ENCODE measurements at regions not wholly inside any gene's neighbourhood (a gene's known extent, or its start where the extent isn't known, plus 50 kb on each side); places are given as distances from the start of the nearest gene placed in this dataset.

DNA sequence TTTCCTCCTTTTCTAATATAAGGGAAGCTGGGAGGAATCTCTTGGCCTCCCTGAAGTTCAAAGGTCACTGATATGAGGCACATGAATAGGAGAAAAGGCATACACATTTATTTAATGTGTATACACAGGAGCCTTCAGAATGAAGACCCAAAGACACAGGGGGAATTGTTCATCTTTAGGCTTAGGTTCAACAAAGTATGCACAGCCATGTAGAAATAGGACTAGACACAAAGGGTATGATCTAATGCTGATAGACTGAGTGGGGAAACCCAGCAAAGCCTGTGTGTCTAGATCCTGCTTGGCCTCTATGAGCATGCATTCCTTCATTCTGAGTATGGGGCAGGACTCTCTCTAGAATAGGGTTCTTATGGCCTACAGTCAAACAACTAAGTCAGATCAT, 177.1 kb upstream of the RFC3 start:
- H3K79me2 ChIP-seq (ENCODE audit: insufficient read depth, low read length), result no peaks in the 10 kb centered on the region
- no peaks in the 10 kb centered on the region for H3K23me2 ChIP-seq (ENCODE audit: insufficient read length, low read depth, low read length, poor library complexity, severe bottlenecking)
- no peak overlapping the region for H2AK5ac ChIP-seq (ENCODE audit: insufficient read length, low read length)
- H3K14ac ChIP-seq (ENCODE audit: insufficient read depth, low read length), result no peak overlapping the region
- no peaks in the 10 kb centered on the region for H3K79me1 ChIP-seq (ENCODE audit: insufficient read depth, low read depth, low read length, poor library complexity, severe bottlenecking)
- no peak overlapping the region for H2BK20ac ChIP-seq (ENCODE audit: low read depth, low read length, poor library complexity, severe bottlenecking)
- H3K27me3 ChIP-seq (ENCODE audit: insufficient read depth, low read length), result no peaks in the 10 kb centered on the region
- H3K27ac ChIP-seq (ENCODE audit: insufficient read length, low read depth, low read length), result no peak overlapping the region
- H4K91ac ChIP-seq (ENCODE audit: insufficient read length, low read depth, low read length), result no peak overlapping the region
- no peak overlapping the region for H2AFZ ChIP-seq (ENCODE audit: low read length)
- no peaks in the 10 kb centered on the region for H3K9me3 ChIP-seq (ENCODE audit: control insufficient read depth, low read depth, low read length)
- no peak overlapping the region for H2BK5ac ChIP-seq (ENCODE audit: insufficient read length, low read length)
- Mint-ChIP-seq H3K27me3 (ENCODE audit: low read depth) (no peaks in the 10 kb centered on the region; the same call in none of the 2 replicates), H3K4me1 (peaks cover 49 to 61% of the 10 kb centered on the region in 2 experiments), H3K4me3 (no peak overlapping the region), H3K36me3 (ENCODE audit: insufficient read depth in 1 of 3, low read depth in 3 of 3) (no peaks in the 10 kb centered on the region), H3K9me3 (no peaks in the 10 kb centered on the region), H3K27ac (no peak overlapping the region; a peak in 1 of 7 replicates)
- H3K4me2 ChIP-seq (ENCODE audit: insufficient read depth, insufficient read length, low read length), result no peak overlapping the region
- no peak overlapping the region for H3K23ac ChIP-seq (ENCODE audit: insufficient read length, low read depth, low read length)
- no peak overlapping the region for H3K9ac ChIP-seq (ENCODE audit: extremely low read depth, insufficient read length, low read length)
- no peak overlapping the region for H3T11ph ChIP-seq (ENCODE audit: low read length)
- H2BK15ac ChIP-seq (ENCODE audit: low read depth, low read length), result no peak overlapping the region
- no peak overlapping the region for H4K5ac ChIP-seq (ENCODE audit: insufficient read length, low read depth, low read length)
- no peak overlapping the region for H2BK12ac ChIP-seq (ENCODE audit: insufficient read length, low read depth, low read length)
- H3K4me1 ChIP-seq (ENCODE audit: insufficient read depth, low read length), result peaks cover 12% of the 10 kb centered on the region
- H3K18ac ChIP-seq (ENCODE audit: insufficient read length, low read depth, low read length), result no peak overlapping the region
- no peaks in the 10 kb centered on the region for H4K20me1 ChIP-seq (ENCODE audit: control insufficient read depth, insufficient read depth, insufficient read length)
- H4K8ac ChIP-seq (replicated peaks; ENCODE audit: insufficient read length, low read depth, low read length), result no peak overlapping the region
- no peak overlapping the region for H3K4ac ChIP-seq (ENCODE audit: low read depth, low read length)
- TF ChIP-seq CTCF (conservative IDR thresholded peaks at IDR 0.05), result no peak
- H3K56ac ChIP-seq (ENCODE audit: insufficient read length, low read depth, low read length), result no peak overlapping the region
- no peak overlapping the region for H2BK120ac ChIP-seq (ENCODE audit: low read depth, low read length, poor library complexity, severe bottlenecking)
- DNase-seq, result no peak
